PC-3 (cell line): ENCODE measurements at regions not wholly inside any gene's neighbourhood (a gene's known extent, or its start where the extent isn't known, plus 50 kb on each side); places are given as distances from the start of the nearest gene placed in this dataset.

ENCODE experiments used
- EZH2 ChIP-seq: fragments of 300-600 bp; sonication (generic); IDR thresholded peaks from one replicate; pipeline ENCODE4 v1.6.1; 2017; ENCODE audit warnings: antibody characterized with exemption, mild to moderate bottlenecking, low read length; ENCODE audit not compliant: unreplicated experiment
- TF ChIP-seq, protein P1 (sequence below): fragments of 300-600 bp; sonication (generic); conservative IDR thresholded peaks from 2 replicates; pipeline ENCODE4 v1.5.1; 2017; ENCODE audit warnings: antibody characterized with exemption, low read depth, mild to moderate bottlenecking, low read length

DNA sequence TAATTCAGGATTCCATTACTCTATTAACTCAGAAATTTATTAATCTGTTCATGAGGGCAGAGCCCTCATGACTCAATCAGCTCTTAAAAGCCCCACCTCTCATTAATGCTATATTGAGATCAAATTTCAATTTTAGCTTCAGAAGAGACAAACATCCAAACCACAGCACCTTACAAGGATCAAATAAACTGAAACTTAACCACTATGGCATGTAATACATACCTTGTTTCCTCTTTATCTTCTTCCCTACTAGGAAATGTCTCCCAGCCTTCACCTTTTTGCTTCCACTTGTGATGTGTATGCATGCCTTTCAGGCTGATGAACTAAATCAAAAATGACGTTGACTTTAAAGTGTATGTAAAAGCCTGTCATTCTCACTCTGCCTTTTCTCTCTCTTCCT, 2121.3 kb downstream of the NCAM2 start:
- TF ChIP-seq, protein P1, sequence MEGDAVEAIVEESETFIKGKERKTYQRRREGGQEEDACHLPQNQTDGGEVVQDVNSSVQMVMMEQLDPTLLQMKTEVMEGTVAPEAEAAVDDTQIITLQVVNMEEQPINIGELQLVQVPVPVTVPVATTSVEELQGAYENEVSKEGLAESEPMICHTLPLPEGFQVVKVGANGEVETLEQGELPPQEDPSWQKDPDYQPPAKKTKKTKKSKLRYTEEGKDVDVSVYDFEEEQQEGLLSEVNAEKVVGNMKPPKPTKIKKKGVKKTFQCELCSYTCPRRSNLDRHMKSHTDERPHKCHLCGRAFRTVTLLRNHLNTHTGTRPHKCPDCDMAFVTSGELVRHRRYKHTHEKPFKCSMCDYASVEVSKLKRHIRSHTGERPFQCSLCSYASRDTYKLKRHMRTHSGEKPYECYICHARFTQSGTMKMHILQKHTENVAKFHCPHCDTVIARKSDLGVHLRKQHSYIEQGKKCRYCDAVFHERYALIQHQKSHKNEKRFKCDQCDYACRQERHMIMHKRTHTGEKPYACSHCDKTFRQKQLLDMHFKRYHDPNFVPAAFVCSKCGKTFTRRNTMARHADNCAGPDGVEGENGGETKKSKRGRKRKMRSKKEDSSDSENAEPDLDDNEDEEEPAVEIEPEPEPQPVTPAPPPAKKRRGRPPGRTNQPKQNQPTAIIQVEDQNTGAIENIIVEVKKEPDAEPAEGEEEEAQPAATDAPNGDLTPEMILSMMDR = no peak
- no peak for TF ChIP-seq EZH2
